ENCODE measurements at regions not wholly inside any gene's neighbourhood (a gene's known extent, or its start where the extent isn't known, plus 50 kb on each side); places are given as distances from the start of the nearest gene placed in this dataset.

GRCh38 chr3:102142379-102143060 lies 292.3 kb upstream of the ZPLD1 start:
- Histone ChIP-seq H3K27ac (ENCODE audit: extremely low read depth, low read depth, low read length) (no peak overlapping the region), H3K9me3 (ENCODE audit: control insufficient read depth, insufficient read depth, low read depth, low read length) (no peaks in the 10 kb centered on the region), H3K36me3 (ENCODE audit: control insufficient read depth in 2 of 2, insufficient read depth in 1 of 2, low read length in 2 of 2) (no peaks in the 10 kb centered on the region), H3K4me3 (ENCODE audit: low read depth, low read length) (no peak overlapping the region), H3K4me1 (ENCODE audit: control insufficient read depth, insufficient read depth, low read length) (no peaks in the 10 kb centered on the region; the same call in none of the 2 replicates)
- POLR2A ChIA-PET, result no interaction called here
- CTCF ChIA-PET, result interaction anchor here (0.7 to 1.7 kb wide), 3 partner anchors 82 to 338 kb away, joined by 3 read pairs; no protein-coding TSS in a partner anchor
- TF ChIP-seq PRDM4 (tag by site-specific recombination; IDR thresholded peaks at IDR 0.05), result 0 out of 2 replicates have a peak, but pooled peaks have one; percentile 20
- no peak for TF ChIP-seq ZNF211 (tag by site-specific recombination; IDR thresholded peaks at IDR 0.05; ENCODE audit: low read depth)
- TF ChIP-seq, protein P1, sequence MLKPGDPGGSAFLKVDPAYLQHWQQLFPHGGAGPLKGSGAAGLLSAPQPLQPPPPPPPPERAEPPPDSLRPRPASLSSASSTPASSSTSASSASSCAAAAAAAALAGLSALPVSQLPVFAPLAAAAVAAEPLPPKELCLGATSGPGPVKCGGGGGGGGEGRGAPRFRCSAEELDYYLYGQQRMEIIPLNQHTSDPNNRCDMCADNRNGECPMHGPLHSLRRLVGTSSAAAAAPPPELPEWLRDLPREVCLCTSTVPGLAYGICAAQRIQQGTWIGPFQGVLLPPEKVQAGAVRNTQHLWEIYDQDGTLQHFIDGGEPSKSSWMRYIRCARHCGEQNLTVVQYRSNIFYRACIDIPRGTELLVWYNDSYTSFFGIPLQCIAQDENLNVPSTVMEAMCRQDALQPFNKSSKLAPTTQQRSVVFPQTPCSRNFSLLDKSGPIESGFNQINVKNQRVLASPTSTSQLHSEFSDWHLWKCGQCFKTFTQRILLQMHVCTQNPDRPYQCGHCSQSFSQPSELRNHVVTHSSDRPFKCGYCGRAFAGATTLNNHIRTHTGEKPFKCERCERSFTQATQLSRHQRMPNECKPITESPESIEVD (tag by site-specific recombination; IDR thresholded peaks at IDR 0.05), result 0 out of 2 replicates have a peak, but pooled peaks have one; percentile 17

GRCh38 chr3:102143536-102143935 lies 291.3 kb upstream of the ZPLD1 start:
- Histone ChIP-seq H3K4me1 (ENCODE audit: control insufficient read depth, insufficient read depth, low read length) (no peaks in the 10 kb centered on the region; the same call in none of the 2 replicates), H3K4me3 (ENCODE audit: low read depth, low read length) (no peak overlapping the region), H3K36me3 (ENCODE audit: control insufficient read depth in 2 of 2, insufficient read depth in 1 of 2, low read length in 2 of 2) (no peaks in the 10 kb centered on the region), H3K27ac (ENCODE audit: extremely low read depth, low read depth, low read length) (no peak overlapping the region), H3K9me3 (ENCODE audit: control insufficient read depth, insufficient read depth, low read depth, low read length) (no peaks in the 10 kb centered on the region)
- TF ChIP-seq ZNF404 (tag by site-specific recombination; IDR thresholded peaks at IDR 0.05) (no peak), ZNF140 (tag by site-specific recombination; IDR thresholded peaks at IDR 0.05) (no peak), KLF10 (tag by site-specific recombination; IDR thresholded peaks at IDR 0.05) (no peak), ZXDB (tag by site-specific recombination; IDR thresholded peaks at IDR 0.05) (no peak), YY2 (tag by site-specific recombination; IDR thresholded peaks at IDR 0.05) (no peak), ZNF560 (tag by site-specific recombination; IDR thresholded peaks at IDR 0.05; ENCODE audit: borderline replicate concordance) (no peak), ZNF677 (tag by site-specific recombination; IDR thresholded peaks at IDR 0.05) (no peak), ZNF157 (tag by site-specific recombination; IDR thresholded peaks at IDR 0.05) (no peak), ZNF248 (tag by site-specific recombination; IDR thresholded peaks at IDR 0.05) (no peak), RBAK (tag by site-specific recombination; IDR thresholded peaks at IDR 0.05) (no peak), ZNF155 (tag by site-specific recombination; IDR thresholded peaks at IDR 0.05) (no peak), ZNF658 (tag by site-specific recombination; IDR thresholded peaks at IDR 0.05) (no peak), ZNF785 (tag by site-specific recombination; IDR thresholded peaks at IDR 0.05) (no peak), ZNF174 (tag by site-specific recombination; IDR thresholded peaks at IDR 0.05) (no peak), ZNF2 (tag by site-specific recombination; IDR thresholded peaks at IDR 0.05) (no peak), ZNF629 (tag by site-specific recombination; IDR thresholded peaks at IDR 0.05) (no peak), ZNF398 (tag by site-specific recombination; IDR thresholded peaks at IDR 0.05) (no peak), SETDB1 (IDR thresholded peaks at IDR 0.05; ENCODE audit: insufficient read length, low read length) (no peak), ZIC2 (tag by site-specific recombination; IDR thresholded peaks at IDR 0.05) (no peak)
- TF ChIP-seq, protein P2, sequence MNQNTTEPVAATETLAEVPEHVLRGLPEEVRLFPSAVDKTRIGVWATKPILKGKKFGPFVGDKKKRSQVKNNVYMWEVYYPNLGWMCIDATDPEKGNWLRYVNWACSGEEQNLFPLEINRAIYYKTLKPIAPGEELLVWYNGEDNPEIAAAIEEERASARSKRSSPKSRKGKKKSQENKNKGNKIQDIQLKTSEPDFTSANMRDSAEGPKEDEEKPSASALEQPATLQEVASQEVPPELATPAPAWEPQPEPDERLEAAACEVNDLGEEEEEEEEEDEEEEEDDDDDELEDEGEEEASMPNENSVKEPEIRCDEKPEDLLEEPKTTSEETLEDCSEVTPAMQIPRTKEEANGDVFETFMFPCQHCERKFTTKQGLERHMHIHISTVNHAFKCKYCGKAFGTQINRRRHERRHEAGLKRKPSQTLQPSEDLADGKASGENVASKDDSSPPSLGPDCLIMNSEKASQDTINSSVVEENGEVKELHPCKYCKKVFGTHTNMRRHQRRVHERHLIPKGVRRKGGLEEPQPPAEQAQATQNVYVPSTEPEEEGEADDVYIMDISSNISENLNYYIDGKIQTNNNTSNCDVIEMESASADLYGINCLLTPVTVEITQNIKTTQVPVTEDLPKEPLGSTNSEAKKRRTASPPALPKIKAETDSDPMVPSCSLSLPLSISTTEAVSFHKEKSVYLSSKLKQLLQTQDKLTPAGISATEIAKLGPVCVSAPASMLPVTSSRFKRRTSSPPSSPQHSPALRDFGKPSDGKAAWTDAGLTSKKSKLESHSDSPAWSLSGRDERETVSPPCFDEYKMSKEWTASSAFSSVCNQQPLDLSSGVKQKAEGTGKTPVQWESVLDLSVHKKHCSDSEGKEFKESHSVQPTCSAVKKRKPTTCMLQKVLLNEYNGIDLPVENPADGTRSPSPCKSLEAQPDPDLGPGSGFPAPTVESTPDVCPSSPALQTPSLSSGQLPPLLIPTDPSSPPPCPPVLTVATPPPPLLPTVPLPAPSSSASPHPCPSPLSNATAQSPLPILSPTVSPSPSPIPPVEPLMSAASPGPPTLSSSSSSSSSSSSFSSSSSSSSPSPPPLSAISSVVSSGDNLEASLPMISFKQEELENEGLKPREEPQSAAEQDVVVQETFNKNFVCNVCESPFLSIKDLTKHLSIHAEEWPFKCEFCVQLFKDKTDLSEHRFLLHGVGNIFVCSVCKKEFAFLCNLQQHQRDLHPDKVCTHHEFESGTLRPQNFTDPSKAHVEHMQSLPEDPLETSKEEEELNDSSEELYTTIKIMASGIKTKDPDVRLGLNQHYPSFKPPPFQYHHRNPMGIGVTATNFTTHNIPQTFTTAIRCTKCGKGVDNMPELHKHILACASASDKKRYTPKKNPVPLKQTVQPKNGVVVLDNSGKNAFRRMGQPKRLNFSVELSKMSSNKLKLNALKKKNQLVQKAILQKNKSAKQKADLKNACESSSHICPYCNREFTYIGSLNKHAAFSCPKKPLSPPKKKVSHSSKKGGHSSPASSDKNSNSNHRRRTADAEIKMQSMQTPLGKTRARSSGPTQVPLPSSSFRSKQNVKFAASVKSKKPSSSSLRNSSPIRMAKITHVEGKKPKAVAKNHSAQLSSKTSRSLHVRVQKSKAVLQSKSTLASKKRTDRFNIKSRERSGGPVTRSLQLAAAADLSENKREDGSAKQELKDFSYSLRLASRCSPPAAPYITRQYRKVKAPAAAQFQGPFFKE (tag by site-specific recombination; IDR thresholded peaks at IDR 0.05; ENCODE audit: borderline replicate concordance), result no peak
- ChIA-PET POLR2A (no interaction called here), CTCF (interaction anchor here (0.9 kb wide), 1 partner anchor 22 kb away, joined by 3 read pairs; no protein-coding TSS in a partner anchor)

Data from HEK293 (cell line).